ENCODE measurements at regions not wholly inside any gene's neighbourhood (a gene's known extent, or its start where the extent isn't known, plus 50 kb on each side); places are given as distances from the start of the nearest gene placed in this dataset.

DNA sequence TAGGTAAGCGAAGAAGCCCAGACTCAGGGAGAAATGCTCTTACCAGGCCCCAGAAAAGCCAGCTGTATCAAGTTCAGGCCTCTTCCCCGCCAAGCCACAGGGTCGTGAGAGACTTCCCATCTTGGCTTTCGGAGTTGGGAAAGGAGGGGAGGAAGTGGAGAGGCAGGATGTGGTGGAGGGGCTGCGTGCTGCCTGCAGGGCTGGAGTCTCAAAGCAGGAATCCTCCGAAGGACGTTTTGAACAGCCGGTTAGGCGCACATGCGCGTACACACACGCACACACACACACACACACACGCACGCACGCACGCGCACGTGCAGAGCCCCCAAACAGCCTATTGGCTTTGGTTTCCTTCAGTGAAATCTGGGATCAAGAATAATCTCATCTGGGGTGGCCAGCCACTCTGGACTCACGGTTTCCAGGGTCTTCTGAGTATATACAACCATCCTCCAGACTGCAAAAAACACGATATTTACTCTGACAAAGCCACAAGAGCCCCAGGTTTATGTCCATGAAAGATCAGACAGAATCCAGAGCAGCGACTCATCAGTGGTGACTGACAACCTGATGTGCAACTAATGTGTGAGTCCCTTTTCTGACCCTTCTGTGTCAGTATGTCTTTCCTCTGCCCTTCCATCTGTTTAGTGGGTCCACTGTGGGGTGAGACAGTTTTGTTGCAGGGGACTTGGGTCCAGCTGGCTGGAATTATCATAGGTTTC lies 115.0 kb upstream of the ZNF438 start:
- peak; percentile 46 for DNase-seq (ENCODE audit: low read depth)
- TF ChIP-seq, protein P1, sequence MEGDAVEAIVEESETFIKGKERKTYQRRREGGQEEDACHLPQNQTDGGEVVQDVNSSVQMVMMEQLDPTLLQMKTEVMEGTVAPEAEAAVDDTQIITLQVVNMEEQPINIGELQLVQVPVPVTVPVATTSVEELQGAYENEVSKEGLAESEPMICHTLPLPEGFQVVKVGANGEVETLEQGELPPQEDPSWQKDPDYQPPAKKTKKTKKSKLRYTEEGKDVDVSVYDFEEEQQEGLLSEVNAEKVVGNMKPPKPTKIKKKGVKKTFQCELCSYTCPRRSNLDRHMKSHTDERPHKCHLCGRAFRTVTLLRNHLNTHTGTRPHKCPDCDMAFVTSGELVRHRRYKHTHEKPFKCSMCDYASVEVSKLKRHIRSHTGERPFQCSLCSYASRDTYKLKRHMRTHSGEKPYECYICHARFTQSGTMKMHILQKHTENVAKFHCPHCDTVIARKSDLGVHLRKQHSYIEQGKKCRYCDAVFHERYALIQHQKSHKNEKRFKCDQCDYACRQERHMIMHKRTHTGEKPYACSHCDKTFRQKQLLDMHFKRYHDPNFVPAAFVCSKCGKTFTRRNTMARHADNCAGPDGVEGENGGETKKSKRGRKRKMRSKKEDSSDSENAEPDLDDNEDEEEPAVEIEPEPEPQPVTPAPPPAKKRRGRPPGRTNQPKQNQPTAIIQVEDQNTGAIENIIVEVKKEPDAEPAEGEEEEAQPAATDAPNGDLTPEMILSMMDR (IDR thresholded peaks at IDR 0.05; ENCODE audit: control insufficient read depth, insufficient read depth, low read depth, low read length, missing control alignments) = no peak
- H3K4me3 ChIP-seq (ENCODE audit: control insufficient read depth, low read depth, low read length) = no peak overlapping the region

DNA sequence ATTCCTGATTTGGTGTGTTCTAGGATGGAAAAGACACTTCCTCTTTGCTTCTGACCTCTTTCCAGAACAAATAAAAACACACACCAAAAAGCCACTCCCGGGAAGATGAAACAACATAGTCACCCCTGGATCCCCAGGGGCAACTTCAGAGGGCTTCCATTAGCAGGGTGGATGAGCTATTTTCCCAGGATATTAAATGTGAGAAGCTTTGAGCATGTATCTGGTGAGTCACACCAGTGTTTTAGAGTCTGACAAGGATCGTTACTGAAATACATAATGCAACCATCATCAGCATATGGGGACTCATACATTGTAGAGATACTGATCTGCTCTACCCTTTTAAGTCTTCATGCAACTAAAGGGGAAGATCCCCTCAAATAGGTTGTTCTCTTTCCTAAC lies 115.5 kb upstream of the ZNF438 start:
- TF ChIP-seq, protein P1 (IDR thresholded peaks at IDR 0.05; ENCODE audit: control insufficient read depth, insufficient read depth, low read depth, low read length, missing control alignments) = no peak
- H3K4me3 ChIP-seq (ENCODE audit: control insufficient read depth, low read depth, low read length) = no peak overlapping the region
- DNase-seq (ENCODE audit: low read depth) = no peak

DNA sequence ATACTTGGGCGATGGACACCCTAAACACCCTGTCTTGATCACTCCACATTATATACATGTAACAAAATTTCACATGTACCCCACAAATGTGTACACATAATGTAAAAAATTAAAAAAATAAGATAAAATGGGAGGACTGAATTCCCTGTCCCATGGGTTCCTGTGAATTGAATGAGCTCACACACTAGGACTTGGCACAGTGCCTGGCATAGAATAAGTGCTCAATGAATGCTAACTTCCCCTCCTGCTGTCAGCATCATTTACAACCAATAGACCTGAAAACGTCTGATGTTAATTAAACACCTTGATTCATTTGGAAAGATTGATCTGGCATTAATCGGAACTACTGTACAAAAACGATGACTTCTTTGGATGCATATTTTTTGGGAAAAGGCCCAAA lies 117.3 kb upstream of the ZNF438 start:
- no peak overlapping the region for H3K4me3 ChIP-seq (ENCODE audit: control insufficient read depth, low read depth, low read length)
- TF ChIP-seq, protein P1 (IDR thresholded peaks at IDR 0.05; ENCODE audit: control insufficient read depth, insufficient read depth, low read depth, low read length, missing control alignments) = no peak
- no peak for DNase-seq (ENCODE audit: low read depth)

DNA sequence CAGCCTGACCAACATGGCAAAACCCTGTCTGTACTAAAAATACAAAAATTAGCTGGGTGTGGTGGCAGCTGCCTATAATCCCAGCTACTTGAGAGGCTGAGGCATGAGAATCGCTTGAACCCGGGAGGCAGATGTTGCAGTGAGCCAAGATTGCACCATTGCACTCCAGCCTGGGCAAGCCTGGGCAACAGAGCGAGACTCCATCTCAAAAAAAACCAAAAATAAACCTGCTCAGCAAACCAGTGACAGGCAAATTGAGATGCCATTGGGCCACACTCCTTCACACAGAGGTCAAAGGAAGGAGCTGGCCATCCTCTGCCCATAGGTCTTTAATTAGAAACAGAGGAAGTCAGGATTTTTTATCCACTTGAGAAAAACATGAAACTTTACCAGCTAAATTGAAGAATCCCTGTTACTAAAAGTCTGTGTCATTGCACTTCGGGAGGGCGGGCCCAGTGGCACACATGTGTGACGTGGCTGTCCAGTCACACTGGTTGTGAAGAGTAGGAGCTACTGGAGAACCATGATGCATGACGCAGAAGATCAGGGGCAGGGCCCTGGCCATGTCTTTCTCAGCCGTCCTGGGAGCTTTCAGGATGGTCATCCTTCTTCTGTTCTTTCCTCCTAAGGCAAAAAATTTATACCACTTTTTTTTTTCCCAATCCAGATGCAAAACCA lies 118.3 kb upstream of the ZNF438 start:
- DNase-seq (ENCODE audit: low read depth) = no peak
- no peak overlapping the region for H3K4me3 ChIP-seq (ENCODE audit: control insufficient read depth, low read depth, low read length)
- TF ChIP-seq, protein P1 (IDR thresholded peaks at IDR 0.05; ENCODE audit: control insufficient read depth, insufficient read depth, low read depth, low read length, missing control alignments) = no peak

DNA sequence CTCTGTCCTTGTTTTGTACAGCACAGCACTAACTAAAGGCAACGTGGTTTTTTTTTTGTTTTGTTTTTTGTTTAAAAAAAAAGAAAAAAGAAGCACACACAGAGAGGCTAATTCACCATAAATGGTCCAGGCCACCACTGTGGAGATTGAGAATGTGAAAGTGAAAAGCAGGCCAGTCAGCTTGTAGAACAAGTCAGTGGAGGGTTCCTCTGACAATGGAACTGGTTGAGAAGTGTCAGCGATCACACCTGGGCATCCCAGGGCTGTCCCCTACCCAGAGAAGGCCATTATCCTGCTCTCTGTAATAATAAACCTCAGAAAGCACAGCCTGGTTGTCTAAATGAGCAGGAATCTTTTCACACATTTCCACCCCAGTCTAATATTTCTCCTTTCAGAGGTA lies 119.6 kb upstream of the ZNF438 start:
- no peak overlapping the region for H3K4me3 ChIP-seq (ENCODE audit: control insufficient read depth, low read depth, low read length)
- DNase-seq (ENCODE audit: low read depth) = no peak
- TF ChIP-seq, protein P1 (IDR thresholded peaks at IDR 0.05; ENCODE audit: control insufficient read depth, insufficient read depth, low read depth, low read length, missing control alignments) = no peak

DNA sequence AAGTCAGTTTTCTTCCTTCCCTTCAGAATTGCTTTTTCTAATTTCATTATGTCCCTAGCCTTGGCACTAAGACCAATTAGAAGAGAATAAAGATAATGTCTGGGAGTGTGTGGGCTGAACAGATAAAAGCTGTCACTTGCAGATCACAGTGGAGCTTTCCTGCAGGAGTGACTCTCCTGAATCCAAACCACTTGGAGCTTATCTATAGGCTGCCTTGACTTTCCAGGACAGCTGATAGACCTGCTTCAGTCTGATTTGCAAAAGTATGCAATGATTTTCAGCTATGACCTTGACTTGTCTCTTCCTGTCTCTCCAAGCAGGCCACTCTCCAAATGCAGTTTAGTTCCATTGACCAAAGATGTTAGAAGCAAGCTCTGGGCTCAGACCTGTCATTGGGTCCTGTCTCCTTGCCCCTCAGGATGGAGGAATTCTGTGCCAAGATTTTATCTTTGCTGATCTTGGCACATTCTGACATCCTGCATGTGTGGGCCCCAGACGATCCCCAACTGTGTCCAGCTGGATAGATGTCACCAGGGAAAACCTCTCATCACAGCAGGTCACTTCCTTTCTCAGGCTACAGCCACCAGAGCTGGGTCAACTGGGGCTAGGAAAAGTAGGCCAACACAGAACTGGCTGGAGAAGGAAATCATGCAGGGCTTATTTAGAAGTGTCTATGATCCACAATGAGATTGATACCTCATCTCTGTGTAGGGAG lies 120.9 kb upstream of the ZNF438 start:
- TF ChIP-seq, protein P1 (IDR thresholded peaks at IDR 0.05; ENCODE audit: control insufficient read depth, insufficient read depth, low read depth, low read length, missing control alignments) = no peak
- H3K4me3 ChIP-seq (ENCODE audit: control insufficient read depth, low read depth, low read length) = no peak overlapping the region
- no peak for DNase-seq (ENCODE audit: low read depth)
